ENCODE measurements at regions not wholly inside any gene's neighbourhood (a gene's known extent, or its start where the extent isn't known, plus 50 kb on each side); places are given as distances from the start of the nearest gene placed in this dataset.

DNA sequence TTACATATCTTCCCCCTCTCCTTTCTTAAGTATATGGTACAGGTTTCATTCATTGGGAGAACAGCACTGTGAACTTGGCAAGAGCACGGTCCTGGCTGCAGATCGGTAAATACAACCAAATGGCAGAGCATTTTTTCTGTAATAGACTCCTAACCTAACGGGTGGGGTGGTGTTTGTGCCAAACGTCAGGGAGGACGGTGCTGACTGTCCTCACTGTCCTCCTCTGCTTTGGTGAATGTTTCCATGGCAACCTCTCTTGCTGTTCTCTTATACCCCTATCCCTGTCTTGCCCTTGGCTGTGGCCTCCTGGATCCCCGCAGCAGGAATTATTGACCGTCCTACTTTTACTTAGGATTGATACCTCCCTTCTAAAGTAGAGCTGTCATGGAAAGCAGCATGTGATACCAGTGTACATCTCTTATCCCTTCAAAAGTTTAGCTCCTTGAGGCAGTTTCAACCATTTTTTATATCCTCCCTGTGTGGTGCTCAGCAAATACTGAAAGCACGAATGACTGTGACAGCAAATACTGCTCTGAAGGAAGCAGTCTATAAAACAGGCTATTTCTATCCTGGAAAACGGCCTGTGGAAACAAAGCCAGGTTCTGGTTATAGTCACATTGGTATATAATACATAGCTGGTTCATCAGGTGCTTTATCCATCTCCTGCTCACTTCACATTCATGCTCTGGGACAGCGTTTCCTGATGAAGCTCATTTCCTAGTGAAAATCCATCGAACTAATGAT lies 275.4 kb upstream of the C2CD4B start:
- no peaks in the 10 kb centered on the region for H4K20me1 ChIP-seq
- H3K9me3 ChIP-seq = no peaks in the 10 kb centered on the region
- no peaks in the 10 kb centered on the region for H3K36me3 ChIP-seq
- no peaks in the 10 kb centered on the region for H3K4me1 ChIP-seq
- no peak overlapping the region for H3K4me2 ChIP-seq
- no peak overlapping the region for H3K4me3 ChIP-seq
- no peak overlapping the region for H3K9ac ChIP-seq
- H3K27ac ChIP-seq = no peak overlapping the region
- H3K27me3 ChIP-seq = no peaks in the 10 kb centered on the region
- TF ChIP-seq Cebpa-rat (IDR thresholded peaks at IDR 0.05) = no peak

DNA sequence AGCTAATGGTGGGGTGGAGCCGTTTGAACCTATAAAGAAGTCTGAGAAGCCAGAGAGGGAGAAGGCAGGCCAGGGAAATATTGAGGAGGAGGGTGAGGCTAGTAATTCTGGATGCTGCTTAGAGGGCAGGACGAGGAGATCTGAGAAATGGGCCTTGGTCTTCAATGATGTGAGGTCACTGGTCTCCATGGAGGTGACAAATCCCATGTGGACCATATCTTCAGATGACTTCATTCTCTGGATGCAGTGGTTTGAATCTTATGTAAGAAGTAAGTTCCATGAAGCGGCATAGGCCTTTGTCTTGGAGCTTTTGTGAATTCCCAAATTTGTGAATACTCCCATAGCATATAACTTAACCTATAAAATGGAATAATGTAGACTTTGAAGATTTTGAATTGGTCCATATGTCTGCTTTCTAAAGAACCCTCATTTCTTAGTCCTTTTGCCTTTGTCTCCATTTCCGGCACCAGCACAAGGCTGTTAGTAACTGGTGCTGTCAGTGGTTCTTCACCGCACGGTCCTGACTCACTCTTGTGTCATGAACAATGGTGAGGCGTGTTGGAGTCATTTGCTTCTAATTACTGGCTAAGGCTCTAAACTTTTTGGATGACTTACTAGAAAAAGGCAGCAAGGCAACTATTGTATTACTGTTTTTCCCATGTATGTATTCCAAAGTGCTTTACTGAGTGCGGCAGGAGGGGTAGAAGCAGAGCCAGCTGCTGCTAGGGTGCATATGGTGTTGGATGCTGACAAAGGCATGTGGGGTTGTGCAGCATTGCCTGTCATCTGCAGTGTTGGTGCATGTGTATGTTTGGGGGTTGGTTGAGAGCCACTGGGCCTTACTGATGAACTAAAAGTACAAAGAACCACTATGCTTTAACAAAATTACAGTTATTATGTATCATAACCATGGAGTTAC lies 279.3 kb upstream of the C2CD4B start:
- H3K9me3 ChIP-seq = no peaks in the 10 kb centered on the region
- H3K27ac ChIP-seq = no peak overlapping the region
- H3K4me1 ChIP-seq = no peaks in the 10 kb centered on the region
- no peaks in the 10 kb centered on the region for H4K20me1 ChIP-seq
- no peak for TF ChIP-seq Cebpa-rat (IDR thresholded peaks at IDR 0.05)
- H3K36me3 ChIP-seq = no peaks in the 10 kb centered on the region
- no peaks in the 10 kb centered on the region for H3K27me3 ChIP-seq
- no peak overlapping the region for H3K4me2 ChIP-seq
- no peak overlapping the region for H3K9ac ChIP-seq
- no peak overlapping the region for H3K4me3 ChIP-seq

- no peak overlapping the region for H3K4me2 ChIP-seq
- H3K9ac ChIP-seq = no peak overlapping the region
Observed at GRCh38 chr15:62445244-62445643, 280.2 kb upstream of the C2CD4B start.

GRCh38 chr15:62446984-62447383 lies 281.9 kb upstream of the C2CD4B start:
- no peaks in the 10 kb centered on the region for H4K20me1 ChIP-seq
- H3K27ac ChIP-seq = no peak overlapping the region
- no peak for TF ChIP-seq Cebpa-rat (IDR thresholded peaks at IDR 0.05)

More at GRCh38 chr15:62445244-62445643, 280.2 kb upstream of the C2CD4B start:
- no peak overlapping the region for H3K27ac ChIP-seq
- no peak for TF ChIP-seq Cebpa-rat (IDR thresholded peaks at IDR 0.05)
- H3K4me1 ChIP-seq = no peaks in the 10 kb centered on the region
- H3K4me3 ChIP-seq = no peak overlapping the region
- no peaks in the 10 kb centered on the region for H3K36me3 ChIP-seq
- H3K9me3 ChIP-seq = no peaks in the 10 kb centered on the region
- H4K20me1 ChIP-seq = no peaks in the 10 kb centered on the region
- H3K27me3 ChIP-seq = no peaks in the 10 kb centered on the region

GRCh38 chr15:62447742-62448141 lies 282.7 kb upstream of the C2CD4B start:
- no peak overlapping the region for H3K4me2 ChIP-seq
- no peaks in the 10 kb centered on the region for H4K20me1 ChIP-seq
- no peaks in the 10 kb centered on the region for H3K36me3 ChIP-seq
- no peaks in the 10 kb centered on the region for H3K27me3 ChIP-seq
- H3K4me1 ChIP-seq = no peaks in the 10 kb centered on the region
- TF ChIP-seq Cebpa-rat (IDR thresholded peaks at IDR 0.05) = no peak
- H3K4me3 ChIP-seq = no peak overlapping the region
- no peak overlapping the region for H3K27ac ChIP-seq
- no peaks in the 10 kb centered on the region for H3K9me3 ChIP-seq
- H3K9ac ChIP-seq = no peak overlapping the region

More at GRCh38 chr15:62446984-62447383, 281.9 kb upstream of the C2CD4B start:
- Histone ChIP-seq H3K9ac (no peak overlapping the region), H3K36me3 (no peaks in the 10 kb centered on the region), H3K4me2 (no peak overlapping the region), H3K9me3 (no peaks in the 10 kb centered on the region), H3K4me3 (no peak overlapping the region), H3K4me1 (no peaks in the 10 kb centered on the region), H3K27me3 (no peaks in the 10 kb centered on the region)

DNA sequence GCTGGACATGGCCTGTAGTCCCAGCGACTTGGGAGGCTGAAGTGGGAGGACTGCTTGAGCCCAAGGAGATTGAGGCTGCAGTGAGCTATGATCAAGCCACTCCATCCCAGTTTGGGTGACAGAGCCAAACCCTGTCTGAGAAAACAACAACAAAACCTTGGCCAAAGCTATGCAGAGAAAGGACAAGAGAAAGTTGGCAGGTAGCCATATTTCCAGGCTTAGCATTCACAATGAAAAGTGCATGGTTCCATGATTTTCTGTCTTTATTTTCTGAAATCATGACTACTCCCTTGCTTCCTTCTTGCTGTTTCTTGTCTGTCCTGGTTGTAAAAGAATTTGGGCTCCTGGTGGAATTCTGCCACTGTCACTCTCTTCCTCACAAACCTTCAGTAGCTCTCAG lies 284.6 kb upstream of the C2CD4B start:
- no peak overlapping the region for H3K4me3 ChIP-seq
- no peaks in the 10 kb centered on the region for H3K9me3 ChIP-seq
- H3K27me3 ChIP-seq = no peaks in the 10 kb centered on the region
- no peaks in the 10 kb centered on the region for H4K20me1 ChIP-seq
- no peak overlapping the region for H3K9ac ChIP-seq
- H3K4me1 ChIP-seq = no peaks in the 10 kb centered on the region
- no peak overlapping the region for H3K4me2 ChIP-seq
- H3K36me3 ChIP-seq = no peaks in the 10 kb centered on the region
- no peak for TF ChIP-seq Cebpa-rat (IDR thresholded peaks at IDR 0.05)
- H3K27ac ChIP-seq = no peak overlapping the region

DNA sequence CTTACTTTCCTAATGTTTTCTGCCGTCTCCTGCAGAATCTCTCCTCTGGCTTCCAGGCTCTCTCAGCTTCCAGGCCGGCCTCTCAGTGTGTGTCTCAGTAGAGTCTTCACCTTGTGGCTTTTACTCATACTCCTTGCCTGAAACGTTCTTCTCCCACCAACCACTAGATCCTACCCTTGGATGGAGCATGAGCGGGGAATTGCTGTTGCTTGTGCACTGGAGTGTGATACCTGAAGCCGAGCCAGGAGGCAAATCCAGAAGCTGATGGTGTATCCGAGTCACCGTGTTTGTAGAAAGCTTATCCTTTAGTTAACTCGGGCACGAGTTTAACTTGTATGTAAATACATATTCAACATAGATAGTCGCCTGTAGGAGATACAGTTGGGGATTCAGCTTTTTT lies 285.0 kb upstream of the C2CD4B start:
- Histone ChIP-seq H3K9me3 (no peaks in the 10 kb centered on the region), H3K4me2 (no peak overlapping the region), H4K20me1 (no peaks in the 10 kb centered on the region), H3K4me1 (no peaks in the 10 kb centered on the region), H3K27me3 (no peaks in the 10 kb centered on the region), H3K9ac (no peak overlapping the region), H3K27ac (no peak overlapping the region), H3K4me3 (no peak overlapping the region), H3K36me3 (no peaks in the 10 kb centered on the region)
- TF ChIP-seq Cebpa-rat (IDR thresholded peaks at IDR 0.05) = no peak

DNA sequence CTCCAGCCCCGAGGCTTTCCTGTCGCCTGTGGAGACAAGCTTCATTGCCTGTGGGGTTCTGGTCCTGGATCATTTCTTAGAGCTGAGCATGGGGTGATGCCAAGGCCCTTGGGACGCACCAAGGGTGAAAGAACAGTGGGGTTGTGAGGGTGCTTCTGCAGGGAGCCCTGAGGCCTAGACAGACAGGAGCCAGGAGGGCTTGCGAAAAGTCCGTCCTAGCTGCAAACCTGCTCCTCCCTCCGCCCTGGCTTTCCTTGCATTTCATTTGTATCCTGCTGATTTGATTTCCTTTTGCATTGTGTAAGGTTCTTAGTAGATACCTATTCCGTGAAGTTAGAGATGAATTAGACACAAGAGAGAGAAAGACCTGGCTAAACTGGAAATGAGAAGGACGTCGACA lies 286.9 kb upstream of the C2CD4B start:
- no peak overlapping the region for H3K4me2 ChIP-seq
- no peaks in the 10 kb centered on the region for H3K4me1 ChIP-seq
- TF ChIP-seq Cebpa-rat (IDR thresholded peaks at IDR 0.05) = no peak
- H3K27me3 ChIP-seq = no peaks in the 10 kb centered on the region
- H3K9ac ChIP-seq = no peak overlapping the region
- no peaks in the 10 kb centered on the region for H3K9me3 ChIP-seq
- H3K27ac ChIP-seq = no peak overlapping the region
- H4K20me1 ChIP-seq = no peaks in the 10 kb centered on the region
- H3K4me3 ChIP-seq = no peak overlapping the region
- H3K36me3 ChIP-seq = no peaks in the 10 kb centered on the region

DNA sequence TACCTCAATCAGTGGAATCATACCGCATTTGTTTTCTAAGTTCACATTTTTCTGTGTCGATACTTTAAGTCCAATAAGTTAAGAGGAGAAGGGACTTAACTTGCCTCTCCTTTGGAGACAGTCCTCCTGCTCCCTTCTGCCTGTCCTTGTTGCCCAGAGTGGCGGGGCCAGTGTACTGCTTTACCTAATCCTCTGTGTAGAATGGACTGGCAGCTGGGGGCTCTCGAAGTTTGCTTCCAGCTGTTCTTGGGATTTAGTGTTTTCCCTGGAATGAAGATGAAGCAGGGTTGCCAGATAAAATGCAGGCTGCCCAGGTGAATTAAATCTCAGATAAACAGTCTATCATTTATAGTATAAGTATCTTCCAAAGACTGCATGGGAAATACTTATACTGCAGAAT lies 287.6 kb upstream of the C2CD4B start:
- Histone ChIP-seq H3K27ac (no peak overlapping the region), H3K4me3 (no peak overlapping the region), H3K27me3 (no peaks in the 10 kb centered on the region), H4K20me1 (no peaks in the 10 kb centered on the region), H3K9me3 (no peaks in the 10 kb centered on the region), H3K36me3 (no peaks in the 10 kb centered on the region), H3K9ac (no peak overlapping the region), H3K4me1 (no peaks in the 10 kb centered on the region), H3K4me2 (no peak overlapping the region)
- TF ChIP-seq Cebpa-rat (IDR thresholded peaks at IDR 0.05) = no peak

DNA sequence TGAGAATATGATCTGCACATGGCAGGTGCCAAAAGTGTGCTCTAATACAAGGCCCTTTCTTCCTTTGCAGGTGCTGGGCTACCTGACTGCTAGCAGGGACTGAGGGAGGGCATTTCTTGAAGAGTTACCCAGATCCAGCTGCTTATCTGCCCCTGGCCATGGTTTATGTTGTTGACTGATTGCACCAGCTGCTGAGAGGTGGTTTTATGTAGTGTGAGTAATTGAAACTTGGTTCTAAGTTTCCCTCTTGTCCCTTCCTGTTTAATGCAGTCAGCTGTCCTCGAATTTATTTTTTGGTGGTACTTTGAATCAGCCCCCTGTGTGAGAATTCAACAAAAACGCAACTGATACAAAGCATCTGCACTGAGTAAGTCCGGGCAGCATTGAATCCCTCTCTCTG lies 288.3 kb upstream of the C2CD4B start:
- no peak overlapping the region for H3K27ac ChIP-seq
- H3K4me1 ChIP-seq = no peaks in the 10 kb centered on the region
- H3K36me3 ChIP-seq = no peaks in the 10 kb centered on the region
- no peak overlapping the region for H3K4me3 ChIP-seq
- no peak overlapping the region for H3K4me2 ChIP-seq
- H3K9me3 ChIP-seq = no peaks in the 10 kb centered on the region
- no peak for TF ChIP-seq Cebpa-rat (IDR thresholded peaks at IDR 0.05)
- H4K20me1 ChIP-seq = no peaks in the 10 kb centered on the region
- no peak overlapping the region for H3K9ac ChIP-seq
- no peaks in the 10 kb centered on the region for H3K27me3 ChIP-seq

Data from BLaER1 (cell line).